GM12864 (cell line): ENCODE measurements at regions not wholly inside any gene's neighbourhood (a gene's known extent, or its start where the extent isn't known, plus 50 kb on each side); places are given as distances from the start of the nearest gene placed in this dataset.
"Not testable (repeated sequence)": the region's sequence is repeated elsewhere in the genome, so short reads cannot be mapped to it uniquely, and the experiment has no call there.

Experiments
- DNase-seq: peaks from one replicate; pipeline ENCODE4 v3.0.0-alpha.2; 2011; ENCODE audit warnings: low read depth
- H3K4me3 ChIP-seq: 2 replicates; pipeline ENCODE4 v1.5.1; 2011; ENCODE audit warnings: mild to moderate bottlenecking, low read depth, low read length, control low read depth
- TF ChIP-seq, protein P1 (sequence below): IDR thresholded peaks from 2 replicates; pipeline ENCODE4 v1.5.1; 2011; ENCODE audit warnings: low read depth, mild to moderate bottlenecking, moderate library complexity, low read length, control low read depth, inconsistent platforms; ENCODE audit errors: missing control alignments

DNA sequence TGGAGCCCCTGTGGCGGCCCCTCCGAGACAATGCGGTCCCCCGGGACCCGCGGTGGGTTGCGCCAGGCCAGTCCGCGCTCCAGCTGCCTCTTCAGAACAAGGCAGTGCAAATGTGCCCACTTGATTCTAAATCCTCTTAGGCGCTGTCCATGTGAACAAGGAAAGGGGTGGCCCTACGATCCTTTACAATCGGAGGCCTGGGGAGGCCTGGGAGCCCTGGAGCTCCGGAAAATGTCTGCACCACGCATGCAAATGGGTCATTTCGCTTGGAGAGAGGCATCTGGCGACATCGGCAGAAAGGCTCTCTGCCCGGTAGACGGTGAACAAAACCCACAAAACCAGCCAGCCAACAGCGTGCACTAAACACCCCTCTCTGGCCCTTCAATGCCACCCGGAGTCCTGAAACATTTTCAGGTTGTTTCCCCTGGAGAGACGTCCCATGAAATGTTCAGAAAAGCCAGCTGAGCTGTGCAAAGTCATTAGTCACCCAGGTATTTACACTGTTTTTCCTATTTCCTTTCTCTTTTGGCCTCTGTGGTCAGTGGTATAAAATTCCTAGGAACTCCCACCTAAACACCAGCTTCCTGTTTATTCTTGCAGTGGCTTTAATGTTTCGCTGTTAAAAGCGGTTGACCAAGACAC is 102.8 kb upstream of the ZNF438 start:
- TF ChIP-seq, protein P1, sequence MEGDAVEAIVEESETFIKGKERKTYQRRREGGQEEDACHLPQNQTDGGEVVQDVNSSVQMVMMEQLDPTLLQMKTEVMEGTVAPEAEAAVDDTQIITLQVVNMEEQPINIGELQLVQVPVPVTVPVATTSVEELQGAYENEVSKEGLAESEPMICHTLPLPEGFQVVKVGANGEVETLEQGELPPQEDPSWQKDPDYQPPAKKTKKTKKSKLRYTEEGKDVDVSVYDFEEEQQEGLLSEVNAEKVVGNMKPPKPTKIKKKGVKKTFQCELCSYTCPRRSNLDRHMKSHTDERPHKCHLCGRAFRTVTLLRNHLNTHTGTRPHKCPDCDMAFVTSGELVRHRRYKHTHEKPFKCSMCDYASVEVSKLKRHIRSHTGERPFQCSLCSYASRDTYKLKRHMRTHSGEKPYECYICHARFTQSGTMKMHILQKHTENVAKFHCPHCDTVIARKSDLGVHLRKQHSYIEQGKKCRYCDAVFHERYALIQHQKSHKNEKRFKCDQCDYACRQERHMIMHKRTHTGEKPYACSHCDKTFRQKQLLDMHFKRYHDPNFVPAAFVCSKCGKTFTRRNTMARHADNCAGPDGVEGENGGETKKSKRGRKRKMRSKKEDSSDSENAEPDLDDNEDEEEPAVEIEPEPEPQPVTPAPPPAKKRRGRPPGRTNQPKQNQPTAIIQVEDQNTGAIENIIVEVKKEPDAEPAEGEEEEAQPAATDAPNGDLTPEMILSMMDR, result no peak
- H3K4me3 ChIP-seq, result peak overlapping the region; percentile 53
- no peak for DNase-seq

DNA sequence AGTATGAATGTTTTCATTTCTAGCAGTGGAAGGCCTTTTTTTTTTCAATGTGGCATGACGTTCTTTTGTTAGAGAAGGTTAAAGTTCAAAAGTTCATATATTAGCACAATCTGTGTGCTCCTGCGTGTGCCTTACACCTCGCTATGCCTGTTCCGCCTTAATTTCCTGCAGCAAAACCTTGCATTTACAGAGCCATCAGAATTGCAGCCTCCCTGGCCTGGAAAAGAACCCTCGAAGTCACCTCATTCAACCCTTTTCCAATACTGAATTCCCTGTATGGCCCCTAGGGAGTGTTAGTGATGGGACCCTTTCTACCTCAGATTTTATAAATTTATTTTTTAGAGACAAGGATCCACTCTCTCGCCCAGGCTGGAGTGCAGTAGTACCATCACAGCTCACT is 103.5 kb upstream of the ZNF438 start:
- no peak overlapping the region for H3K4me3 ChIP-seq
- no peak for DNase-seq
- TF ChIP-seq, protein P1, result no peak

DNA sequence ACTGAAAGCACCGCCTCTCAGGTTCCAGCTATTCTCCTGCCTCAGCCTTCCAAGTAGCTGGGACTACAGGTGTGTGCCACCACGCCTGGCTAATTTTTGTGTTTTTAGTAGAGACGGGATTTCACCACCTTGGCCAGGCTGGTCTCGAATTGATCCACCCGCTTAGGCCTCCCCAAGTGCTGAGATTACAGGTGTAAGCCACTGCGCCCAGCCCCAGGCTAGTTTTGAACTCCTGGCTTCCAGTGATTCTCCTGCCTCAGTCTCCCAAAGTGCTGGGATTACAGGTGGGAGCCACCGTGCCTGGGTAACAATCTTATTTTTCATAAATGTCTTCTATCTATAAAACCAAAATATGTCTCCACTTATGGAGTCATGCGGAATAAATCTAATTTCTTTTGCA is 104.1 kb upstream of the ZNF438 start:
- not testable (repeated sequence) for DNase-seq, H3K4me3 ChIP-seq

DNA sequence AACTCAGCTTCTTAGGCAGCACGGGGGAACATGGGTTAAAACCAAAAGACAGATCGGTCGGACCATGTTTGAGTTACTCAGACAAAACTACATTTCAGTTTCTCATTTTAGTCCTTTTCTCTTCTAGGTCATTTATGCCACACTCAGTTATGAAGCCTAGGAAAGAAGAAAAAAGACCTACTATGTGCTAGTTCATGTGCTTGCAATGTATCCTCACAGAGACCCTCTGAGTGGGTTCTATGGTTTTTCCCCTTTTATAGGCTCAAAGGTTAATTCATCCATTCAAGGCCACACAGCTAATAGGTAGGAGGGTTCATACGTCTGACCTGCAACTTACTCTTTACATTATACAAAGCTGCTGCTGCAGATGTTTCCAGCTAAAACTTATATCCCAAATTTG is 104.7 kb upstream of the ZNF438 start:
- DNase-seq, result no peak
- TF ChIP-seq, protein P1, result no peak
- H3K4me3 ChIP-seq, result no peak overlapping the region

DNA sequence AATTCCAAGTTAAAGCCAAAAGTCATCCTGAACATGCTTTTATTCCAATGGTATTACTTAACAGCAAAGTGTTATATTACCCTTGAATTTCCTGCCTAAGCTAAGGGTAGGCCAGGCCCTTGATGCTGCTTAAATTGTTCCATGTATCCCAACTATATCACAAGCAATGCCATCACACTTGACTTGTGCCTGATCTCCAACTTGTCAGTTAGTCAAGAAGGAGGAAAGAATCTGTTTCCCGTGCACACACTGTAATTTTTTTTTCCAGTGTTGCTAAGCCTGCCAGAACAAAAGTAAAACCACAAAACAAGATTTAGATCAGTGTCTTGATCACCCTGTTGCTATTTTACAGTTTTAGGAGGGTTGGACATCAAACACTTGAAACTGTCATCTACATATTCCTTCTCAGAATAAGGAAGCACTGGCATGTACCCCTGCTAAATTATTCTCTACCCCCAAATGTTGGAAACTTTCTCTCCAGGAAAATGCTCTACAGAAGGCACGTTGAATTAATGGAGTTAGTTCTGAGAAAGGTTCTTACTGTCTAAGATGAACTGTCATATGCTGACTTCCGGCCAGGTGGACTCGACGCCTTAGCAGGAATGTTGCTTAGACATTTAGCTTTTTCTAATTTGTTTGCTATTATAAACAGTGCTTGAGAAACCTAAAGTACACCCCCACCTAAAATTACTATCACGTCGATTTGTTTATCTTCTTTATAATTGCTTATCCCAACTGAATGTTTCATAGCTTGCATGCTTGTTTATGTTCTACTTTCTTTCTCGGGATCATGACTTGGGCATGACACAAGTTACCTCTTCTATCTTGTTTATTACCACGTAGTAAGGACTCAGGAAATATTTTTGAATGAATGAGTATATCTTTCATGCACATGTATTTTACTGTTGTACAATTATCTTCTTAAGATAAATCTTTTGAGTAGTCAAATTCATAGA is 105.5 kb upstream of the ZNF438 start:
- TF ChIP-seq, protein P1, result no peak
- no peak for DNase-seq
- no peak overlapping the region for H3K4me3 ChIP-seq

DNA sequence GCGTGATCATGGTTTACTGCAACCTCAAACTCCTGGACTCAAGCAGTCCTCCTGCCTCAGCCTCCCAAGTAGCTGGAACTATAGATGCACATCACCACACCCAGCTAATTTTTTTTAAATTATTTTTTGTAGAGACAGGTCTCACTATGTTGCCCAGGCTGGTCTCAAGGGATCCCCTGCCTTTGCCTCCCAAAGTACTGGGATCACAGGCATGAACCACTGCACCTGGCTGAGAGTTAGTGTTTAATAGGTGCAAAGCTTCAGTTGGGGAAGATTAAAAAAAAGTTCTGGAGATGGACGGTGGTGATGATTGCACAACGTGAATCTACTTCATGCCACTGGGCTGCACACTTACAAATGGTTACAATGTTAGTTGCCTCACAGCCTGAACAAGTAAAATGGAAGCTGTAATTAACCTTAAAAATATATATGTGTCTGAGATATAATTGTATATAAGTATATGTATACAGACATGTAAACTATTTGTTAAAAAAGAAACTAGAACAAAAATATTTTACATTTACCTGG is 106.4 kb upstream of the ZNF438 start:
- DNase-seq, result no peak
- TF ChIP-seq, protein P1, result no peak
- no peak overlapping the region for H3K4me3 ChIP-seq

DNA sequence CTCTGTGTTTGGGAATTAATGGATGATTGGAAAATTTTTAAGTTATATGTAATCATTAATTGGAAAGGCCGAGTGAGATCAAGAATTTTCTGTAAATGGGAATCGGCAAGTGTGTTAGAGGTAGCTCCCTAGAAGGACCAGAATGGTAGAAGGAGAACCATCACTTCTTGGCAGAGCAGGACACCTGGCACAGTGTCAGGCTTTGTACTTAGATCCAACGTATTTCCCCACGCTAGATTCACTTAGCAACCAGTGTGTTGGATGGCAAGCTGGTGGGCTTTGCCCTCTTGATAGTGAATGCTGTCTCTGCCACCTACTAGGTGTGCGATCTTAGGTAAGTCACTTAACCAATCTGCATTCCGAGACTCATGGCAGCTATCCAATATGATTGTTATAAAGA is 107.8 kb upstream of the ZNF438 start:
- DNase-seq, result no peak
- H3K4me3 ChIP-seq, result no peak overlapping the region
- TF ChIP-seq, protein P1, result no peak
